ENCODE measurements at regions not wholly inside any gene's neighbourhood (a gene's known extent, or its start where the extent isn't known, plus 50 kb on each side); places are given as distances from the start of the nearest gene placed in this dataset.

- Histone ChIP-seq H3K9ac (ENCODE audit: insufficient read depth, low read depth, low read length) (no peak overlapping the region), H3K79me2 (ENCODE audit: insufficient read depth, low read length) (no peaks in the 10 kb centered on the region), H2AFZ (ENCODE audit: low read length) (no peak overlapping the region), H3K4me2 (ENCODE audit: low read depth, low read length) (no peak overlapping the region), H3K4me3 (replicated peaks in 1 of 3; ENCODE audit: insufficient read depth in 1 of 3, low read depth in 2 of 3, low read length in 3 of 3) (no peak overlapping the region), H4K20me1 (ENCODE audit: insufficient read depth, low read length) (no peaks in the 10 kb centered on the region), H3K27me3 (ENCODE audit: control insufficient read depth in 1 of 2, insufficient read depth in 2 of 2, low read length in 2 of 2) (no peaks in the 10 kb centered on the region), H3K9me3 (ENCODE audit: low read length) (no peaks in the 10 kb centered on the region), H3K4me1 (ENCODE audit: insufficient read depth, low read length) (no peaks in the 10 kb centered on the region), H3K27ac (ENCODE audit: extremely low read length, insufficient read depth, low read length) (no peak overlapping the region), H3K36me3 (replicated peaks in 1 of 2; ENCODE audit: control insufficient read depth in 1 of 2, insufficient read depth in 2 of 2, low read length in 2 of 2) (no peaks in the 10 kb centered on the region)
- no peak for DNase-seq (ENCODE audit: low spot score)
- no peak for TF ChIP-seq FOXO4 (CRISPR knock-in tag; conservative IDR thresholded peaks at IDR 0.05)
- ChIA-PET CTCF (ENCODE audit: low intra/inter-chr PET ratio, low total read pairs) (no interaction called here), POLR2A (no interaction called here)
- BruUV-seq (replicated peaks) = no TSS peak
- in situ Hi-C loops (cut with HindIII; ENCODE audit: extremely low pct_ligation_motif_present, low pct_unique_long_range_greater_than_20kb) = no loop called here
- ATAC-seq = no peak
- intact Hi-C loops (cut with micrococcal nuclease; ENCODE audit: unreplicated experiment) = no loop called here
- 3% methylated on average over 4 of the region's 4 CpGs for WGBS (ENCODE audit: low lambda C conversion rate)
- no peak for FAIRE-seq
Observed at GRCh38 chr1:214715126-214715525, 112.1 kb downstream of the CENPF start.

GRCh38 chr1:214717351-214717750 lies 114.4 kb downstream of the CENPF start:
- no peak overlapping the region for H3K9ac ChIP-seq (ENCODE audit: insufficient read depth, low read depth, low read length)
- POLR2A ChIA-PET = no interaction called here
- no peaks in the 10 kb centered on the region for H3K36me3 ChIP-seq (replicated peaks in 1 of 2; ENCODE audit: control insufficient read depth in 1 of 2, insufficient read depth in 2 of 2, low read length in 2 of 2)
- H2AFZ ChIP-seq (ENCODE audit: low read length) = no peak overlapping the region
- no peaks in the 10 kb centered on the region for H3K9me3 ChIP-seq (ENCODE audit: low read length)
- WGBS (ENCODE audit: low lambda C conversion rate) = 4% methylated on average over 7 of the region's 7 CpGs
- no peak for ATAC-seq
- H3K4me3 ChIP-seq (replicated peaks in 1 of 3; ENCODE audit: insufficient read depth in 1 of 3, low read depth in 2 of 3, low read length in 3 of 3) = no peak overlapping the region
- no TSS peak for BruUV-seq (replicated peaks)
- no peaks in the 10 kb centered on the region for H3K4me1 ChIP-seq (ENCODE audit: insufficient read depth, low read length)
- H3K79me2 ChIP-seq (ENCODE audit: insufficient read depth, low read length) = no peaks in the 10 kb centered on the region
- H3K27ac ChIP-seq (ENCODE audit: extremely low read length, insufficient read depth, low read length) = no peak overlapping the region
- no peak overlapping the region for H3K4me2 ChIP-seq (ENCODE audit: low read depth, low read length)
- no peak for FAIRE-seq
- intact Hi-C loops (cut with micrococcal nuclease; ENCODE audit: unreplicated experiment) (no loop called here), in situ Hi-C loops (cut with HindIII; ENCODE audit: extremely low pct_ligation_motif_present, low pct_unique_long_range_greater_than_20kb) (no loop called here)
- CTCF ChIA-PET (ENCODE audit: low intra/inter-chr PET ratio, low total read pairs) = no interaction called here
- H4K20me1 ChIP-seq (ENCODE audit: insufficient read depth, low read length) = no peaks in the 10 kb centered on the region
- H3K27me3 ChIP-seq (ENCODE audit: control insufficient read depth in 1 of 2, insufficient read depth in 2 of 2, low read length in 2 of 2) = no peaks in the 10 kb centered on the region
- DNase-seq (ENCODE audit: low spot score) = no peak
- TF ChIP-seq EP300 (IDR thresholded peaks at IDR 0.05; ENCODE audit: low read depth in 2 of 2, low read length in 2 of 2) (no peak), EP300 (CRISPR knock-in tag; IDR thresholded peaks at IDR 0.05; ENCODE audit: borderline replicate concordance) (no peak), PCBP1 (IDR thresholded peaks at IDR 0.05; ENCODE audit: borderline replicate concordance, low read depth, low read length) (no peak), HDAC6 (IDR thresholded peaks at IDR 0.05; ENCODE audit: low read depth, low read length) (no peak), IRX3 (CRISPR knock-in tag; IDR thresholded peaks at IDR 0.05; ENCODE audit: borderline replicate concordance, low read depth) (no peak), KLF11 (CRISPR knock-in tag; IDR thresholded peaks at IDR 0.05) (no peak), ZNF510 (CRISPR knock-in tag; IDR thresholded peaks at IDR 0.05; ENCODE audit: low read depth) (no peak), ZBTB4 (CRISPR knock-in tag; IDR thresholded peaks at IDR 0.05; ENCODE audit: borderline replicate concordance) (no peak)

Data from HepG2 (cell line).